Effector memory CD8-positive, alpha-beta T cell (primary cell): ENCODE measurements at regions not wholly inside any gene's neighbourhood (a gene's known extent, or its start where the extent isn't known, plus 50 kb on each side); places are given as distances from the start of the nearest gene placed in this dataset.

ENCODE experiments used
- ATAC-seq: fragments of 150-1000 bp; cut with Tn5 transposase; replicated peaks from 2 replicates; pipeline ENCODE4 v1.10.0; 2021; ENCODE audit warnings: mild to moderate bottlenecking, moderate library complexity
- DNase-seq, 3 experiments: peaks; one replicate each; pipeline ENCODE4 v3.0.0; 2021
- H3K27ac Mint-ChIP-seq, 2 donors: one replicate each; pipeline ENCODE4 v1.8.0; 2022; ENCODE audit warnings: mild to moderate bottlenecking in 2 of 2, mixed read lengths in 2 of 2, moderate library complexity in 2 of 2
- H3K27me3 Mint-ChIP-seq, 2 donors: one replicate each; pipeline ENCODE4 v1.8.0; 2022; ENCODE audit warnings: mixed read lengths in 2 of 2
- H3K36me3 Mint-ChIP-seq: one replicate; pipeline ENCODE4 v1.8.0; 2022; ENCODE audit warnings: mild to moderate bottlenecking, moderate library complexity, mixed read lengths; ENCODE audit not compliant: insufficient read depth
- H3K4me1 Mint-ChIP-seq, 2 donors: one replicate each; pipeline ENCODE4 v1.8.0; 2022; ENCODE audit warnings: low read depth in 2 of 2, mixed read lengths in 2 of 2
- H3K4me3 Mint-ChIP-seq, 2 donors: one replicate each; pipeline ENCODE4 v1.8.0; 2022; ENCODE audit warnings: mild to moderate bottlenecking in 2 of 2, mixed read lengths in 2 of 2, moderate library complexity in 2 of 2
- H3K9me3 Mint-ChIP-seq, 2 donors: one replicate each; pipeline ENCODE4 v1.8.0; 2022; ENCODE audit warnings: mixed read lengths in 2 of 2

- peaks cover 3% of the 10 kb centered on the region for H3K36me3 Mint-ChIP-seq
- peaks cover 0 to 6% of the 10 kb centered on the region in 2 donors for H3K4me1 Mint-ChIP-seq
- H3K27ac Mint-ChIP-seq: no peak overlapping the region
Measured at GRCh38 chr11:8340296-8340695, 76.6 kb upstream of the LMO1 start.

GRCh38 chr11:8339592-8340022 lies 75.9 kb upstream of the LMO1 start:
- H3K9me3 Mint-ChIP-seq: no peaks in the 10 kb centered on the region
- DNase-seq: no peak
- H3K4me3 Mint-ChIP-seq: no peak overlapping the region
- no peak for ATAC-seq
- H3K4me1 Mint-ChIP-seq: peaks cover 0 to 6% of the 10 kb centered on the region in 2 donors
- peaks cover 8 to 67% of the 10 kb centered on the region in 2 donors for H3K27me3 Mint-ChIP-seq
- H3K27ac Mint-ChIP-seq: no peak overlapping the region
- peaks cover 3% of the 10 kb centered on the region for H3K36me3 Mint-ChIP-seq

More at GRCh38 chr11:8340296-8340695, 76.6 kb upstream of the LMO1 start:
- H3K27me3 Mint-ChIP-seq: peaks cover 8 to 61% of the 10 kb centered on the region in 2 donors
- no peak overlapping the region for H3K4me3 Mint-ChIP-seq
- ATAC-seq: no peak
- DNase-seq: no peak
- H3K9me3 Mint-ChIP-seq: no peaks in the 10 kb centered on the region

- Mint-ChIP-seq H3K36me3 (peaks cover 3% of the 10 kb centered on the region), H3K27ac (no peak overlapping the region), H3K4me3 (no peak overlapping the region), H3K9me3 (no peaks in the 10 kb centered on the region), H3K27me3 (peaks cover 8 to 66% of the 10 kb centered on the region in 2 donors), H3K4me1 (peaks cover 0 to 3% of the 10 kb centered on the region in 2 donors)
- no peak for DNase-seq
- ATAC-seq: no peak
Measured at GRCh38 chr11:8338138-8338537, 74.5 kb upstream of the LMO1 start.

- no peaks in the 10 kb centered on the region for H3K4me1 Mint-ChIP-seq
- ATAC-seq (no peak), DNase-seq (no peak)
- H3K27ac Mint-ChIP-seq: no peak overlapping the region
- no peak overlapping the region for H3K4me3 Mint-ChIP-seq
- H3K9me3 Mint-ChIP-seq: no peaks in the 10 kb centered on the region
- peaks cover 3% of the 10 kb centered on the region for H3K36me3 Mint-ChIP-seq
- H3K27me3 Mint-ChIP-seq: peaks cover 8 to 62% of the 10 kb centered on the region in 2 donors
Measured at GRCh38 chr11:8337130-8337795, 73.6 kb upstream of the LMO1 start.

GRCh38 chr11:8336356-8337129 lies 72.9 kb upstream of the LMO1 start:
- Mint-ChIP-seq H3K4me3 (no peak overlapping the region), H3K9me3 (no peaks in the 10 kb centered on the region), H3K36me3 (peaks cover 3% of the 10 kb centered on the region), H3K27me3 (peaks cover 4 to 62% of the 10 kb centered on the region in 2 donors), H3K27ac (no peak overlapping the region), H3K4me1 (no peaks in the 10 kb centered on the region)
- no peak for DNase-seq
- ATAC-seq: no peak

GRCh38 chr11:8335683-8336082 lies 72.0 kb upstream of the LMO1 start:
- no peak overlapping the region for H3K27ac Mint-ChIP-seq
- DNase-seq (no peak), ATAC-seq (no peak)
- H3K36me3 Mint-ChIP-seq: no peaks in the 10 kb centered on the region
- H3K9me3 Mint-ChIP-seq: no peaks in the 10 kb centered on the region
- no peaks in the 10 kb centered on the region for H3K4me1 Mint-ChIP-seq
- peaks cover 8 to 68% of the 10 kb centered on the region in 2 donors for H3K27me3 Mint-ChIP-seq
- H3K4me3 Mint-ChIP-seq: no peak overlapping the region

GRCh38 chr11:8335186-8335585 lies 71.5 kb upstream of the LMO1 start:
- Mint-ChIP-seq H3K4me1 (no peaks in the 10 kb centered on the region), H3K4me3 (no peak overlapping the region), H3K27me3 (peaks cover 9 to 69% of the 10 kb centered on the region in 2 donors), H3K27ac (no peak overlapping the region), H3K9me3 (no peaks in the 10 kb centered on the region), H3K36me3 (no peaks in the 10 kb centered on the region)
- DNase-seq: no peak
- ATAC-seq: no peak

GRCh38 chr11:8333811-8334401 lies 70.2 kb upstream of the LMO1 start:
- H3K27ac Mint-ChIP-seq: no peak overlapping the region
- H3K9me3 Mint-ChIP-seq: no peaks in the 10 kb centered on the region
- no peak for ATAC-seq
- H3K4me3 Mint-ChIP-seq: no peak overlapping the region
- no peaks in the 10 kb centered on the region for H3K4me1 Mint-ChIP-seq
- no peak for DNase-seq
- peaks cover 9 to 65% of the 10 kb centered on the region in 2 donors for H3K27me3 Mint-ChIP-seq
- H3K36me3 Mint-ChIP-seq: no peaks in the 10 kb centered on the region

GRCh38 chr11:8333376-8333775 lies 69.7 kb upstream of the LMO1 start:
- H3K4me1 Mint-ChIP-seq: no peaks in the 10 kb centered on the region
- no peak for ATAC-seq
- H3K27ac Mint-ChIP-seq: no peak overlapping the region
- no peaks in the 10 kb centered on the region for H3K36me3 Mint-ChIP-seq
- H3K4me3 Mint-ChIP-seq: no peak overlapping the region
- peaks cover 9 to 60% of the 10 kb centered on the region in 2 donors for H3K27me3 Mint-ChIP-seq
- no peak for DNase-seq
- H3K9me3 Mint-ChIP-seq: no peaks in the 10 kb centered on the region

- ATAC-seq (no peak), DNase-seq (no peak)
- Mint-ChIP-seq H3K36me3 (no peaks in the 10 kb centered on the region), H3K9me3 (no peaks in the 10 kb centered on the region), H3K4me3 (no peak overlapping the region), H3K27ac (no peak overlapping the region), H3K4me1 (no peaks in the 10 kb centered on the region), H3K27me3 (peaks cover 9 to 55% of the 10 kb centered on the region in 2 donors)
Measured at GRCh38 chr11:8332891-8333290, 69.2 kb upstream of the LMO1 start.

GRCh38 chr11:8332196-8332595 lies 68.5 kb upstream of the LMO1 start:
- no peak for DNase-seq
- Mint-ChIP-seq H3K27me3 (peaks cover 9 to 48% of the 10 kb centered on the region in 2 donors), H3K27ac (no peak overlapping the region), H3K36me3 (no peaks in the 10 kb centered on the region), H3K4me3 (no peak overlapping the region), H3K9me3 (no peaks in the 10 kb centered on the region), H3K4me1 (no peaks in the 10 kb centered on the region)
- peak; percentile 17 for ATAC-seq

- Mint-ChIP-seq H3K9me3 (no peaks in the 10 kb centered on the region), H3K36me3 (no peaks in the 10 kb centered on the region), H3K4me1 (no peaks in the 10 kb centered on the region), H3K4me3 (no peak overlapping the region), H3K27ac (no peak overlapping the region), H3K27me3 (peaks cover 9 to 47% of the 10 kb centered on the region in 2 donors)
- no peak for ATAC-seq
- no peak for DNase-seq
Measured at GRCh38 chr11:8331767-8332166, 68.1 kb upstream of the LMO1 start.

- Mint-ChIP-seq H3K27ac (no peak overlapping the region), H3K4me1 (no peaks in the 10 kb centered on the region), H3K36me3 (no peaks in the 10 kb centered on the region), H3K4me3 (no peak overlapping the region), H3K27me3 (peaks cover 9 to 53% of the 10 kb centered on the region in 2 donors), H3K9me3 (no peaks in the 10 kb centered on the region)
- no peak for DNase-seq
- ATAC-seq: no peak
Measured at GRCh38 chr11:8330896-8331295, 67.2 kb upstream of the LMO1 start.

- peaks cover 9 to 56% of the 10 kb centered on the region in 2 donors for H3K27me3 Mint-ChIP-seq
- ATAC-seq (no peak), DNase-seq (no peak)
- H3K4me1 Mint-ChIP-seq: no peaks in the 10 kb centered on the region
- no peaks in the 10 kb centered on the region for H3K9me3 Mint-ChIP-seq
- H3K36me3 Mint-ChIP-seq: no peaks in the 10 kb centered on the region
- H3K4me3 Mint-ChIP-seq: no peak overlapping the region
- H3K27ac Mint-ChIP-seq: no peak overlapping the region
Measured at GRCh38 chr11:8330404-8330803, 66.7 kb upstream of the LMO1 start.
